Activated CD8-positive, alpha-beta memory T cell treated with anti-CD3 and anti-CD28 coated beads, Interleukin-2, amount 50 U/mL, for 4 hours (primary cell): ENCODE measurements at regions not wholly inside any gene's neighbourhood (a gene's known extent, or its start where the extent isn't known, plus 50 kb on each side); places are given as distances from the start of the nearest gene placed in this dataset.

ENCODE experiments used
- DNase-seq: peaks from one replicate; pipeline ENCODE4 v3.0.0-alpha.2; 2020

- DNase-seq: no peak
Measured at GRCh38 chr4:111814961-111815360, 330.3 kb upstream of the FAM241A start.

DNA sequence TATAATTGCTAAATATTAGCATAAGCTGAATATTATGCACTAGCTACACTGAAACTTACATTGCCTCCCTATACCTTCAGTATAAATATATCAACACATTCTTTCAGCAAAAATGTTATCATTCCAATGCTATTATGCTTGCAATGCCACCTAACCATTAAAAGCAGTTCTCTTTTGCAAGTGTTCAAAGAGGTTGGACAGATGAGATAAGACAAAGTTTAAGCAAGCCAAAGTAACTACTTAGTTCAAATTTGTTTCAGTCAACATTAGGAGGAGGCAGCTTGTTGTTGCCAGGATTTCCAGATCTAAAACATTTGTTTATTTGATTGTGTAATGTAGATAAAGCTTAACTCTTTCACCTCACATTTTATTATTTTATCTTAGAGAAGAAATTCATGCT, 323.9 kb upstream of the FAM241A start:
- DNase-seq: no peak

GRCh38 chr4:111836601-111837000, 308.7 kb upstream of the FAM241A start:
- no peak for DNase-seq

DNA sequence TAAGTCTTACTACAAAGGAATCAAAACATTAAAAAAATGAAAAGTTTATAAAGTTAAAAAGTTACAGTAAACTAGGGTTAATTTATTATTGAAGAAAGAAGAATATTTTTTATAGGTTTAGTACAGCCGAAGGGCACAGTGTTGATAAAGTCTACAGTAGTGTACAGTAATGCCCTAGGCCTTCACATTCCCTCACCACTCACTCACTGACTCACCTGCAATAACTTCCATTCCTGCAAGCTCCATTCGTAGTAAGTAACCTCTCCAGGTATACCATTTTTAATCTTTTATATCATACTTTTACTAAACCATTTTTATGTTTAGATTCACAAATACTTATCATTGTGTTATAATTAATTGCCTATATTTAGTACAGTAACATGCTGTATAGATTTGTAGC, 307.5 kb upstream of the FAM241A start:
- DNase-seq: no peak

DNA sequence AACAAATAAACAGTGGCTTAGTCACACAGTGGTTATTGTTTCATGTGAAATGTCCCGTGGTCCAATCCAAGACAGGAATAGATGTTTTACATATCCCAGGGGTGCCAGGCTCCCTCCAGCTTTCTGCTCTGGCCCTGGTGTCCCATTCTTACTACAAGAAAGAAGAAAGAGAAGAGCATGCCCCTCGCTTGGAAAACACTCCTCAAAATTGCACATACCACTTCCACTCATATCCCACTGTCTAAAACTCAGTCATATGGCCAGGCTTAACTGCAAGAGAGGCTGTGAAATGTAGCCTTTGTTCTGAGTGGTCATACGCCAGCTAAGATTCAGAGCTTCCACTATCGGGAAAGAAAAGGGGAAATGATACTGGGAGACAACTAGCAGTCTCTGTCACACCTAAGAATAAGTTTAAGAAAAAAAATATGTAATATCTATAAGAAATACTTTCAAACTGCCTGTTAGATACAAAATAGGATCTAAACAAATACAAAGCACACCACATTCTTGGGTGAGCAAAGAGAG, 306.8 kb upstream of the FAM241A start:
- no peak for DNase-seq

GRCh38 chr4:111839141-111839540, 306.1 kb upstream of the FAM241A start:
- DNase-seq: no peak

- DNase-seq: no peak
Measured at GRCh38 chr4:111842336-111842735, 302.9 kb upstream of the FAM241A start.

GRCh38 chr4:111847296-111848008, 297.8 kb upstream of the FAM241A start:
- DNase-seq: no peak

DNA sequence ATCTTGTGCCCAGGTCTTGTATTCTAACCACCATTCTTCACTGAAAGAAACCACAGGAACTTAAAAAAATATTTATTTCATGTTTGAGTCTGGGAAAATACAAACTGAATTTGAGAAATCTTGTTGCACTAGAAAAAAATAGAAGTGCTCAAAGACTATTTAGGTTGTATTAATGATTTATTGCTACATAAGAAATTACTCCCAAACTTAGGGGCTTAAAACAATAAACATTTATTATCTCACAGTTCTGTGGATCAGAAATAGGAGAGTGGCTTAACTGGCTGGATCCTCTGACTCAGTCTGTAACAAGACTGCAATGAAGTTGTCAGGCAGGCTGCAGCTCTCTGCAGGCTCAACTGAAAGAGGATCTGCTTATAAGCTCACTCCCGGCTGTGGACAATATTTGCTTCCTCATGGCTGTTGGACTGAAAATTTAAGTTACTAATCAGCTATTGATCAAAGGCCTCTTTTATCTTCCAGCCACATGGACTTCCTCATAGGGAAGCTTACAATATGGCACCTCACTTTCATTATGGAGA, 295.4 kb upstream of the FAM241A start:
- DNase-seq: no peak

DNA sequence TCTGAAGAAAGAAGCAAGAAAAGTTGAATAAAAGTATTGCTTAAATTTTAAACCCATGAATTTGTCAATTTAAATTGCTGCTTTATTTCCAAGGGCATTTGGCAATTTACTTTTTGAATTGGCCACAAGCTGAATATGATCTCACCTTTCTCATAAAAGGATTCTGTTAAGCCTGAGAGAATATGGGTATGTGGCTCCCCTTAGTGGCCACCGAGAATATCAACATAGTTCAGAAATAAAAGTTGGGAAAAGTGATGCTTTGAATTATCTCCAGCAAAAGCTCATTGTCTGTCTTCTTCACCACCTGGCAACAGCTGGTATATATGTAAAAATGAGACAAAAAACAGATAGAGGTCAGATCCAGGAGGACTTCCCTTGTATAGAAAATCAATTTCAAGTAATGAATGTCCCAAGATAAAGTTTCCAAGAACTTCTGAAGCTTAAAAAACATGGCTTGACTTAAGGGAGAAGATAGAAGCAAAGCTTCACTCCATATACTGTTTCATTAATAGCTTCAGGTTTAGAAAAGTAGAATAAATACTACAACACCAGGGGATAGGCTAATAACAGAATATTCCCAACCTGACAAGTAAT, 290.7 kb upstream of the FAM241A start:
- DNase-seq: no peak

DNA sequence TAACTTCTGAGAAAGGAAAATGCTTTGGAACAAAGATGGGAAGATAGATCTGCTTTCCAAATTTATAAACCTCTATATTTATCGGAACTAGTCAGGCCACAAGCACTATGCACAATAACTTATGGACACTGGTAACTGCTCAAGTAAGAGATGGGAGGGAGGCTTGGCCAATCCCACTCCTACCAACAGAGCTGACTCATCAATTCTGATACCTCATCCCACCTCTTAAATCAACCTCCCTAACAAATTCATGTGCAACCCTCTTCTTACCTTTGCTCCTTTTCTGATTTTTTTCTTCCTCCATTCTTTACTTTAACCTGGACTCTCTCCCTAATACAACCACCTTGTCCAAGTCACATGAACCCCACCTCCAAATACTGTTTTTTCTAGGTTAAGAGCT, 289.9 kb upstream of the FAM241A start:
- no peak for DNase-seq

DNA sequence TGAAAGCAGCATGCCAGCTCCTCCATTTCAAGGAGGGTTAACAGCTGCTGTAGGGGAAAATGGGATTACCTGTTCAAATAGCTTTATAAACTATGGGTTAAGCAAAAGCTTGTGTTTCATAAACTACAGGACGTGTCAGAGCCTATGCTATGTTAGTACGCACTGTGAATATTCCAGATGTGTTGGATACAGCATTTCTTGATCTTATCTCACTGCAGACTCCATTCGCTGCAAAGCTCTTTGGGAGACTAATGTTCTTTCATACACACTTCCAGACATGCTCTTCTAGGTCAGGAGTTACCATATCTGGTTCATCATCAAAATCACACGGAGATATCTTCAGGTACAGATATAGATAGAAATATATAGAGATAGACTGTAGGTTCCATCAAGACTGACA, 281.2 kb upstream of the FAM241A start:
- no peak for DNase-seq

- DNase-seq: no peak
Measured at GRCh38 chr4:111869339-111869738, 275.9 kb upstream of the FAM241A start.

- DNase-seq: no peak
Measured at GRCh38 chr4:111871802-111872201, 273.5 kb upstream of the FAM241A start.

- no peak for DNase-seq
Measured at GRCh38 chr4:111873801-111874200, 271.5 kb upstream of the FAM241A start.

DNA sequence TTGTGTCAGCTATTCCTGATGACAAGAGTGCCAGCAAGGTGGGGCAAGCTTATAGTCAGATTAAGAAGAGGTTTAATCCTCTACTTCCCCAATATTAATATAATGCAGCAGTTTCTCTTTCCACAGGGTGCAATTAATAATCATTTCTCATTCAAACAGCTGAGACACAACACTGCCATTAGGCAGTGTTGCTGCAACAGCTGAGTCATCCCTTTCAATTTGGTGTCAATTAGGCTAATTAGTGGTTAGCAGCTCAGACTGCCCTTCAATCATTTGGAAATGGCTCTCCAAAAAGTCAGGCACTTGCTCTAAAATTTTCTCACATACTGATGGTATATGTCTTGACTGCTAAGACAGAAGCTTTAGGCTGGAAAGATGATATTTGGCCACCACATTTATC, 265.7 kb upstream of the FAM241A start:
- DNase-seq: no peak

GRCh38 chr4:111880116-111880515, 265.1 kb upstream of the FAM241A start:
- no peak for DNase-seq

DNA sequence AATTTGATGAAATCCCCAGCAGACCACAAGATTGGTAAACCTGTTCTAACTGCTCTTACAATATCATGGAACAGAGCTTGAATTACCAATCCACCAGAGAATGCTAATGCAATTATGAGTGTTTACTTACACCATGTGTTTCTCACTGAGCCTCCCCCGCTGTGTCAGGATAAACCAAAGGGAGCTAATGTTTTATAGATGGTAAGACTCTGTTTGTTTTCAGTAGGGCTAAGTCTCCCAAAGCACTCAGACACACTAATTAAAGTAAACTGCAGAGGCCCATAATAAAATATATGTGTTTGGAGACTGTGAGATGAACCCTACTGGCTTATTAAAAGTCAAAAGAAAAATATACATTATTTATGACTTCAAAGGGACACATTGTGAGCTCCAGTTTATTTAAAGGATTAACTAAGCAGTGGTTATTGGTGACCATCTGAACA, 261.7 kb upstream of the FAM241A start:
- no peak for DNase-seq

DNA sequence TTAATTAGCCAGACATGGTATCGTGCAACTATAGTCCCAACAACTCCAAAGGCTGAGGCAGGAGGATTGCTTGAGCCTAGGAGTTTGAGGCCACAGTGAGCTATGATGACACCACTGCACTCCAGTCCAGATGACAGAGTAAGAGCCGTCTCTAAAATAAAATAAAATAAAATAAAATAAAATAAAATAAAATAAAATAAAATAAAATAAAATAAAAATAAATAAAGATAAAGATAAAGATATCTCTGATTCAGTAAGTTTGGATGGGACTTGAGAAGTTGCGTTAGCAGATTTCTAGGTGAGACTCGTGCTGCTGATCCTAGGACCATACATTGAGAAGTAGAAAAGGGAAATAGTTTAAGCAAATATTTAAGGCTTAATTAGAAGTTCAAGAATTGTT, 254.8 kb upstream of the FAM241A start:
- DNase-seq: no peak

- DNase-seq: no peak
Measured at GRCh38 chr4:111905511-111905910, 239.7 kb upstream of the FAM241A start.

GRCh38 chr4:111919639-111920038, 225.6 kb upstream of the FAM241A start:
- no peak for DNase-seq

GRCh38 chr4:111921714-111922113, 223.5 kb upstream of the FAM241A start:
- no peak for DNase-seq

GRCh38 chr4:111923786-111924185, 221.5 kb upstream of the FAM241A start:
- no peak for DNase-seq

DNA sequence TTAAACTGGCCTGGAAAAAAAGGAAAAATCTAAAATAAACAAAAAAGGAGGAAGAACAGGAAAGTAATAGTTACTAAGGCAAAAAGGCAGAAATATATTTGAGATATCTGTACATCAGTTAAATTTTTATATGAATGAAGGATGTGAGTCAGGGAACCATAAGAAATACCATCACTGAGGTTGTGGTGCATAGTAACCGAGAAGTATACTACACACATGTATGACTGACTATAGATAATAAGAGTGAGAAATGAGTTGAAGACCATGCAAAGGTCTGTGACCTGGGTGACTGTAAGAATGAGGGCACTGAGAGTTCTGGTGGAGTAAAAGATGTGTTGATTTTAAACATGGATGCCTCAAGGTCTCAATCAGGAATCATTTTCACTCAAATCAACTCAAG, 220.6 kb upstream of the FAM241A start:
- no peak for DNase-seq
